Natural killer cell (primary cell): ENCODE measurements at regions not wholly inside any gene's neighbourhood (a gene's known extent, or its start where the extent isn't known, plus 50 kb on each side); places are given as distances from the start of the nearest gene placed in this dataset.

Source experiments
- ATAC-seq, 3 donors: fragments of 150-1000 bp in 2 of 3; fragments of 200-7000 bp in 1 of 3; cut with Tn5 transposase; 1 replicate in 1 of 3; 2 replicates in 2 of 3; pipeline ENCODE4 v1.10.0; 2021; ENCODE audit warnings: mild to moderate bottlenecking in 2 of 3, moderate library complexity in 2 of 3
- DNase-seq, 2 donors: peaks; one replicate each; pipeline versions ENCODE4 v3.0.0 to v3.0.0-alpha.2; 2013 to 2021; ENCODE audit warnings: mixed read lengths in 1 of 2
- H3K27ac ChIP-seq: one replicate; pipeline ENCODE4 v1.5.1; 2013; ENCODE audit warnings: mild to moderate bottlenecking, low read length
- H3K27me3 ChIP-seq: one replicate; pipeline ENCODE4 v1.6.1; 2013; ENCODE audit warnings: low read length; ENCODE audit not compliant: control insufficient read depth, insufficient read depth
- H3K36me3 ChIP-seq: one replicate; pipeline ENCODE4 v1.6.1; 2013; ENCODE audit warnings: low read length; ENCODE audit not compliant: control insufficient read depth, insufficient read depth
- H3K4me1 ChIP-seq: one replicate; pipeline ENCODE4 v1.6.1; 2013; ENCODE audit warnings: low read length; ENCODE audit not compliant: control insufficient read depth, insufficient read depth
- H3K4me3 ChIP-seq: one replicate; pipeline ENCODE4 v1.5.1; 2013; ENCODE audit warnings: low read length
- H3K9me3 ChIP-seq: one replicate; pipeline ENCODE4 v1.6.1; 2013; ENCODE audit warnings: low read length; ENCODE audit not compliant: control insufficient read depth, insufficient read depth
- H3K27ac Mint-ChIP-seq, 2 donors: one replicate each; pipeline ENCODE4 v1.8.0; 2022; ENCODE audit warnings: mild to moderate bottlenecking in 2 of 2, mixed read lengths in 2 of 2, moderate library complexity in 1 of 2
- H3K27me3 Mint-ChIP-seq, 2 donors: one replicate each; pipeline ENCODE4 v1.8.0; 2022; ENCODE audit warnings: low read depth in 2 of 2, mixed read lengths in 2 of 2
- H3K36me3 Mint-ChIP-seq: one replicate; pipeline ENCODE4 v1.8.0; 2022; ENCODE audit warnings: mixed read lengths
- H3K4me1 Mint-ChIP-seq, 2 donors: one replicate each; pipeline ENCODE4 v1.8.0; 2022; ENCODE audit warnings: mixed read lengths in 2 of 2
- H3K4me3 Mint-ChIP-seq: one replicate; pipeline ENCODE4 v1.8.0; 2022; ENCODE audit warnings: mild to moderate bottlenecking, moderate library complexity, mixed read lengths
- H3K9me3 Mint-ChIP-seq, 2 donors: one replicate each; pipeline ENCODE4 v1.8.0; 2022; ENCODE audit warnings: mixed read lengths in 2 of 2
- WGBS: methylation state at CpG from one replicate; pipeline ENCODE4 v1.1.7; 2013; ENCODE audit warnings: missing lambda C conversion rate; ENCODE audit not compliant: insufficient coverage; 5-methylcytosine and 5-hydroxymethylcytosine counted together
- intact Hi-C: fragments of 100-400 bp; cut with micrococcal nuclease; formaldehyde crosslinking; loops from one replicate; pipeline ENCODE4 v1.14.2; 2022
- TF ChIP-seq, protein P1 (sequence below): fragments of 200-600 bp; IDR thresholded peaks from one replicate; pipeline ENCODE4 v1.8.0; 2022; ENCODE audit warnings: antibody characterized with exemption

DNA sequence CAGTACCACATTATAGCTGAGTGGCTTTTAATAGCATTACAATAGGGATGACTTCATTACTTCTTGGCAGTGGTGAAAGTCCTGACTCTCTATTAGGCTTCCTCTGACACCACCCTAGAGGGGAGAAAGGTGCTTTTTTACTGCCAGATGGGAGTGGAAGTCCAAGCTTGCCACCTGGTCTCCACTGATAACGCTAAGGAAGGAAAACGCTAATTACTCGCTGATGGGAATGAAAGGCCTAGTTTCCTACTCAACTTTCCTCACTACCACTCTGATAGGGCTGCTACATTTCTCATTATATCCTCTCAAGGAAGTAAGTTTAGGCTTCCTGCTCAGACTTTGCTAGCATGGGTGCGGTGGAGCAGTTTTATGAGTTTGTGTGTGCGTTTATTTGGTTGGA, 62.3 kb upstream of the PAGE3 start:
- H3K27ac ChIP-seq, result no peak overlapping the region
- Mint-ChIP-seq H3K36me3 (no peaks in the 10 kb centered on the region), H3K27me3 (peaks cover 7 to 25% of the 10 kb centered on the region in 2 donors), H3K27ac (no peak overlapping the region), H3K9me3 (no peaks in the 10 kb centered on the region), H3K4me3 (no peak overlapping the region), H3K4me1 (no peaks in the 10 kb centered on the region)
- ATAC-seq (no peak), DNase-seq (no peak)
- no peaks in the 10 kb centered on the region for H3K36me3 ChIP-seq
- no peaks in the 10 kb centered on the region for H3K9me3 ChIP-seq
- TF ChIP-seq, protein P1, sequence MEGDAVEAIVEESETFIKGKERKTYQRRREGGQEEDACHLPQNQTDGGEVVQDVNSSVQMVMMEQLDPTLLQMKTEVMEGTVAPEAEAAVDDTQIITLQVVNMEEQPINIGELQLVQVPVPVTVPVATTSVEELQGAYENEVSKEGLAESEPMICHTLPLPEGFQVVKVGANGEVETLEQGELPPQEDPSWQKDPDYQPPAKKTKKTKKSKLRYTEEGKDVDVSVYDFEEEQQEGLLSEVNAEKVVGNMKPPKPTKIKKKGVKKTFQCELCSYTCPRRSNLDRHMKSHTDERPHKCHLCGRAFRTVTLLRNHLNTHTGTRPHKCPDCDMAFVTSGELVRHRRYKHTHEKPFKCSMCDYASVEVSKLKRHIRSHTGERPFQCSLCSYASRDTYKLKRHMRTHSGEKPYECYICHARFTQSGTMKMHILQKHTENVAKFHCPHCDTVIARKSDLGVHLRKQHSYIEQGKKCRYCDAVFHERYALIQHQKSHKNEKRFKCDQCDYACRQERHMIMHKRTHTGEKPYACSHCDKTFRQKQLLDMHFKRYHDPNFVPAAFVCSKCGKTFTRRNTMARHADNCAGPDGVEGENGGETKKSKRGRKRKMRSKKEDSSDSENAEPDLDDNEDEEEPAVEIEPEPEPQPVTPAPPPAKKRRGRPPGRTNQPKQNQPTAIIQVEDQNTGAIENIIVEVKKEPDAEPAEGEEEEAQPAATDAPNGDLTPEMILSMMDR, result no peak
- H3K4me1 ChIP-seq, result no peaks in the 10 kb centered on the region
- WGBS, result 14% methylated on average over 4 of the region's 5 CpGs
- no peak overlapping the region for H3K4me3 ChIP-seq
- H3K27me3 ChIP-seq, result no peaks in the 10 kb centered on the region
- intact Hi-C loops, result no loop called here

- Mint-ChIP-seq H3K4me3 (no peak overlapping the region), H3K9me3 (no peaks in the 10 kb centered on the region), H3K36me3 (no peaks in the 10 kb centered on the region), H3K27me3 (peaks cover 5 to 13% of the 10 kb centered on the region in 2 donors), H3K4me1 (no peaks in the 10 kb centered on the region), H3K27ac (no peak overlapping the region)
- ATAC-seq (no peak), DNase-seq (peak in 1 of 2 donors; percentile 19)
- Histone ChIP-seq H3K36me3 (no peaks in the 10 kb centered on the region), H3K27me3 (no peaks in the 10 kb centered on the region), H3K9me3 (no peaks in the 10 kb centered on the region), H3K4me3 (no peak overlapping the region), H3K4me1 (no peaks in the 10 kb centered on the region), H3K27ac (no peak overlapping the region)
- TF ChIP-seq, protein P1, result no peak
- 50% methylated on average over 1 of the region's 1 CpG for WGBS
- intact Hi-C loops, result no loop called here
These were observed 70.6 kb upstream of the PAGE3 start for GRCh38 chrX:55335296-55335695.

- Mint-ChIP-seq H3K36me3 (no peaks in the 10 kb centered on the region), H3K27ac (no peak overlapping the region), H3K9me3 (no peaks in the 10 kb centered on the region), H3K4me3 (no peak overlapping the region), H3K27me3 (peaks cover 5 to 13% of the 10 kb centered on the region in 2 donors), H3K4me1 (peaks cover 0 to 4% of the 10 kb centered on the region in 2 donors)
- DNase-seq, result no peak
- Histone ChIP-seq H3K9me3 (no peaks in the 10 kb centered on the region), H3K27me3 (no peaks in the 10 kb centered on the region), H3K36me3 (no peaks in the 10 kb centered on the region), H3K4me1 (no peaks in the 10 kb centered on the region), H3K4me3 (no peak overlapping the region), H3K27ac (no peak overlapping the region)
- no peak for ATAC-seq
- TF ChIP-seq, protein P1, result no peak
- intact Hi-C loops, result no loop called here
These were observed 71.5 kb upstream of the PAGE3 start for GRCh38 chrX:55336176-55336575.

- no peaks in the 10 kb centered on the region for H3K9me3 ChIP-seq
- Mint-ChIP-seq H3K27me3 (peaks cover 2 to 15% of the 10 kb centered on the region in 2 donors), H3K4me1 (peaks cover 0 to 11% of the 10 kb centered on the region in 2 donors), H3K27ac (no peak overlapping the region), H3K4me3 (no peak overlapping the region), H3K36me3 (no peaks in the 10 kb centered on the region), H3K9me3 (no peaks in the 10 kb centered on the region)
- no peak overlapping the region for H3K4me3 ChIP-seq
- DNase-seq, result no peak
- TF ChIP-seq, protein P1, result no peak
- 78% methylated on average over 2 of the region's 4 CpGs for WGBS
- no peak overlapping the region for H3K27ac ChIP-seq
- no peaks in the 10 kb centered on the region for H3K36me3 ChIP-seq
- no peaks in the 10 kb centered on the region for H3K27me3 ChIP-seq
- no peaks in the 10 kb centered on the region for H3K4me1 ChIP-seq
- no peak for ATAC-seq
- intact Hi-C loops, result no loop called here
These were observed 76.2 kb upstream of the PAGE3 start for GRCh38 chrX:55340896-55341433.
